ENCODE measurements at regions not wholly inside any gene's neighbourhood (a gene's known extent, or its start where the extent isn't known, plus 50 kb on each side); places are given as distances from the start of the nearest gene placed in this dataset.

DNA sequence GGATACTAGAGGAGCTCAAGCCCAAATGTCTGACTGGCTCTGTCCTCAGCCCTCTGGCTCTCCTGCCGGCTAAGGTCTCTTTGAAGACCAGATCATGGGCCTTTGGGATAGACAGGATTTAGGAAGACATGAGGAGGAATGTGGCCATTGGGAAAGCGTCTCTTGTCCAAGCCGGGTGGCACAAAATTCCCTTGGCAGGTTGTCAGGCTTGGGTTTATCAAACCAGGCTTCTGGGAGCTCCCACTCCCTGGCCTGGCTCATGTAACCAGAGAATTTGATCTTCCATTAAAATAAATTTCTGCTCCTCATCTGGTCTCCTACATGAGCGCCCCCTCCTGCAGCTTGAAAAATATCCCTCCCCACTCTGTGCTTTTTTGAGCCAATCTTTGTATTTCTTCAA, 71.1 kb downstream of the IRX3 start:
- no peak for TF ChIP-seq POLR2A (IDR thresholded peaks at IDR 0.05)
- TF ChIP-seq, protein P1, sequence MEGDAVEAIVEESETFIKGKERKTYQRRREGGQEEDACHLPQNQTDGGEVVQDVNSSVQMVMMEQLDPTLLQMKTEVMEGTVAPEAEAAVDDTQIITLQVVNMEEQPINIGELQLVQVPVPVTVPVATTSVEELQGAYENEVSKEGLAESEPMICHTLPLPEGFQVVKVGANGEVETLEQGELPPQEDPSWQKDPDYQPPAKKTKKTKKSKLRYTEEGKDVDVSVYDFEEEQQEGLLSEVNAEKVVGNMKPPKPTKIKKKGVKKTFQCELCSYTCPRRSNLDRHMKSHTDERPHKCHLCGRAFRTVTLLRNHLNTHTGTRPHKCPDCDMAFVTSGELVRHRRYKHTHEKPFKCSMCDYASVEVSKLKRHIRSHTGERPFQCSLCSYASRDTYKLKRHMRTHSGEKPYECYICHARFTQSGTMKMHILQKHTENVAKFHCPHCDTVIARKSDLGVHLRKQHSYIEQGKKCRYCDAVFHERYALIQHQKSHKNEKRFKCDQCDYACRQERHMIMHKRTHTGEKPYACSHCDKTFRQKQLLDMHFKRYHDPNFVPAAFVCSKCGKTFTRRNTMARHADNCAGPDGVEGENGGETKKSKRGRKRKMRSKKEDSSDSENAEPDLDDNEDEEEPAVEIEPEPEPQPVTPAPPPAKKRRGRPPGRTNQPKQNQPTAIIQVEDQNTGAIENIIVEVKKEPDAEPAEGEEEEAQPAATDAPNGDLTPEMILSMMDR (IDR thresholded peaks at IDR 0.05) = no peak
